ENCODE measurements at regions not wholly inside any gene's neighbourhood (a gene's known extent, or its start where the extent isn't known, plus 50 kb on each side); places are given as distances from the start of the nearest gene placed in this dataset.

DNA sequence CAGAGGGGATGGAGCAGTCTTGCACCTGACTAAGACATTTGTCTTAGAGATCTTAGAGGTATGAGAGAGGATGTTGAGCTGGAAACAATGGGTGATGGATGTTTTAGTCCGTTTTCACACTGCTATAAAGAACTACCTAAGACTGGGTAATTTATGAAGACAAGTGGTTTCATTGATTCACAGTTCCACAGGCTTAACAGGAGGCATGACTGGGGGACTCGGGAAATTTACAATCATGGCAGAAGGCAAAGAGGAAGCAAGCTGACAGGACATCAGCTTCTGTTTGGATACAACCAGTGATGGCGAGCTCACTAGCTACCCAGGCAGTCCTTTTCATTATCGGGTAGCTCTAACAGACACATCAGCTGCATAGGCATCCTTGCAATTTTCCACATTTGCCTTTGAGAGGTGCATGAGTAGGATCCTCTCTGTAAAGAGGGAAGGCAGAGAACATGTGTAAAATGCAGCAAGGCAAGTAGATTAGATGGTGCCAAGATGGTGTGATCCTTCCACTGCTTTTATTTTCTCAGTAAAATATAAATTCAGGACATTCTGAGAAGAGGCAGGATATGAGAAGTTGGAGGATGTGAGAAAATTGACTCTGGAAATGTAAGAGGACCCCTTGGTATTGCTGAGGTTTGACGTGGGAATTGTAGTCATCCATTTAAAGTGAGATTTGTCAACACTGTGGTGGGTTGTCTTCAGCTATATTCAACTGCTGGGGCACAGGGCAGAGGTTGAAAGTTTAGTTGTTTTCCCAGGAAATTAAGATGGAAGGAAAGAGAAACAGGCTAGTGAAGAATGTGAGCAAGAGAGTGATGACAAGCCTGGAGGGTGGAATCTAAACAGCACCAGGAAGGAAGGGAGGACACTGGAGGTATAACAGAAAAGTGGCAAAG is 1140.0 kb upstream of the AUTS2 start:
- TF ChIP-seq, protein P1, sequence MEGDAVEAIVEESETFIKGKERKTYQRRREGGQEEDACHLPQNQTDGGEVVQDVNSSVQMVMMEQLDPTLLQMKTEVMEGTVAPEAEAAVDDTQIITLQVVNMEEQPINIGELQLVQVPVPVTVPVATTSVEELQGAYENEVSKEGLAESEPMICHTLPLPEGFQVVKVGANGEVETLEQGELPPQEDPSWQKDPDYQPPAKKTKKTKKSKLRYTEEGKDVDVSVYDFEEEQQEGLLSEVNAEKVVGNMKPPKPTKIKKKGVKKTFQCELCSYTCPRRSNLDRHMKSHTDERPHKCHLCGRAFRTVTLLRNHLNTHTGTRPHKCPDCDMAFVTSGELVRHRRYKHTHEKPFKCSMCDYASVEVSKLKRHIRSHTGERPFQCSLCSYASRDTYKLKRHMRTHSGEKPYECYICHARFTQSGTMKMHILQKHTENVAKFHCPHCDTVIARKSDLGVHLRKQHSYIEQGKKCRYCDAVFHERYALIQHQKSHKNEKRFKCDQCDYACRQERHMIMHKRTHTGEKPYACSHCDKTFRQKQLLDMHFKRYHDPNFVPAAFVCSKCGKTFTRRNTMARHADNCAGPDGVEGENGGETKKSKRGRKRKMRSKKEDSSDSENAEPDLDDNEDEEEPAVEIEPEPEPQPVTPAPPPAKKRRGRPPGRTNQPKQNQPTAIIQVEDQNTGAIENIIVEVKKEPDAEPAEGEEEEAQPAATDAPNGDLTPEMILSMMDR (conservative IDR thresholded peaks at IDR 0.05; ENCODE audit: low read depth, low read length), result no peak
- no peak for TF ChIP-seq POLR2A (IDR thresholded peaks at IDR 0.05; ENCODE audit: low read depth, low read length)
- TF ChIP-seq RAD21 (IDR thresholded peaks at IDR 0.05; ENCODE audit: low read length), result no peak
- no peak for TF ChIP-seq CEBPB (IDR thresholded peaks at IDR 0.05; ENCODE audit: low read depth, low read length)
- no peak for TF ChIP-seq MXI1 (IDR thresholded peaks at IDR 0.05; ENCODE audit: borderline replicate concordance, low read depth, low read length)
- no peak for TF ChIP-seq RFX5 (IDR thresholded peaks at IDR 0.05; ENCODE audit: low read depth, low read length)
- TF ChIP-seq FOS (IDR thresholded peaks at IDR 0.05; ENCODE audit: low read depth, low read length), result no peak
- TF ChIP-seq RCOR1 (IDR thresholded peaks at IDR 0.05; ENCODE audit: insufficient replicate concordance, low read length), result no peak
- no peak for TF ChIP-seq MAZ (IDR thresholded peaks at IDR 0.05; ENCODE audit: borderline replicate concordance, low read depth, low read length)
- TF ChIP-seq CHD1 (IDR thresholded peaks at IDR 0.05; ENCODE audit: low read depth, low read length), result no peak
- TF ChIP-seq, protein P2, sequence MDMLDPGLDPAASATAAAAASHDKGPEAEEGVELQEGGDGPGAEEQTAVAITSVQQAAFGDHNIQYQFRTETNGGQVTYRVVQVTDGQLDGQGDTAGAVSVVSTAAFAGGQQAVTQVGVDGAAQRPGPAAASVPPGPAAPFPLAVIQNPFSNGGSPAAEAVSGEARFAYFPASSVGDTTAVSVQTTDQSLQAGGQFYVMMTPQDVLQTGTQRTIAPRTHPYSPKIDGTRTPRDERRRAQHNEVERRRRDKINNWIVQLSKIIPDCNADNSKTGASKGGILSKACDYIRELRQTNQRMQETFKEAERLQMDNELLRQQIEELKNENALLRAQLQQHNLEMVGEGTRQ (IDR thresholded peaks at IDR 0.05; ENCODE audit: low read depth, low read length), result no peak

Data from IMR-90 (cell line).